Dendritic cell treated with granulocyte-macrophage colony-stimulating factor and Interleukin-4, amounts not matched to agents 40 ng/mL and 50 ng/mL, for 4 days (primary cell): ENCODE measurements at regions not wholly inside any gene's neighbourhood (a gene's known extent, or its start where the extent isn't known, plus 50 kb on each side); places are given as distances from the start of the nearest gene placed in this dataset.
"Not testable (repeated sequence)": the region's sequence is repeated elsewhere in the genome, so short reads cannot be mapped to it uniquely, and the experiment has no call there.

Source experiments
- H3K27ac Mint-ChIP-seq: one replicate; pipeline ENCODE4 v1.8.0; 2022; ENCODE audit warnings: mild to moderate bottlenecking, mixed read lengths
- H3K27me3 Mint-ChIP-seq: one replicate; pipeline ENCODE4 v1.8.0; 2022; ENCODE audit warnings: mild to moderate bottlenecking, mixed read lengths
- H3K36me3 Mint-ChIP-seq: one replicate; pipeline ENCODE4 v1.8.0; 2022; ENCODE audit warnings: low read depth, mixed read lengths
- H3K4me1 Mint-ChIP-seq: one replicate; pipeline ENCODE4 v1.8.0; 2022; ENCODE audit warnings: low read depth, mixed read lengths
- H3K4me3 Mint-ChIP-seq: one replicate; pipeline ENCODE4 v1.8.0; 2022; ENCODE audit warnings: mild to moderate bottlenecking, moderate library complexity, mixed read lengths
- H3K9me3 Mint-ChIP-seq: one replicate; pipeline ENCODE4 v1.8.0; 2022; ENCODE audit warnings: mixed read lengths
- intact Hi-C: fragments of 100-400 bp; cut with micrococcal nuclease; formaldehyde crosslinking; loops from one replicate; pipeline ENCODE4 v1.15.0; 2022

- Mint-ChIP-seq H3K36me3 (no peaks in the 10 kb centered on the region), H3K4me1 (no peaks in the 10 kb centered on the region), H3K27ac (no peak overlapping the region), H3K9me3 (no peaks in the 10 kb centered on the region), H3K27me3 (no peaks in the 10 kb centered on the region), H3K4me3 (no peak overlapping the region)
- intact Hi-C loops = no loop called here
Observed at GRCh38 chr20:5696011-5696559, 54.1 kb upstream of the SHLD1 start.

GRCh38 chr20:5691918-5692618 is 58.1 kb upstream of the SHLD1 start:
- H3K9me3 Mint-ChIP-seq = no peaks in the 10 kb centered on the region
- H3K36me3 Mint-ChIP-seq = no peaks in the 10 kb centered on the region
- H3K27ac Mint-ChIP-seq = no peak overlapping the region
- peaks cover 28% of the 10 kb centered on the region for H3K4me1 Mint-ChIP-seq
- intact Hi-C loops = no loop called here
- H3K27me3 Mint-ChIP-seq = no peaks in the 10 kb centered on the region
- no peak overlapping the region for H3K4me3 Mint-ChIP-seq

GRCh38 chr20:5689463-5689862 is 60.7 kb upstream of the SHLD1 start:
- H3K27ac Mint-ChIP-seq = no peak overlapping the region
- intact Hi-C loops = no loop called here
- peaks cover 37% of the 10 kb centered on the region for H3K4me1 Mint-ChIP-seq
- H3K36me3 Mint-ChIP-seq = no peaks in the 10 kb centered on the region
- no peaks in the 10 kb centered on the region for H3K9me3 Mint-ChIP-seq
- H3K4me3 Mint-ChIP-seq = no peak overlapping the region
- H3K27me3 Mint-ChIP-seq = no peaks in the 10 kb centered on the region

GRCh38 chr20:5688431-5688972 is 61.7 kb upstream of the SHLD1 start:
- Mint-ChIP-seq H3K27ac (peak overlapping the region; percentile 56), H3K9me3 (no peaks in the 10 kb centered on the region), H3K4me3 (no peak overlapping the region)

GRCh38 chr20:5687884-5688283 is 62.3 kb upstream of the SHLD1 start:
- Mint-ChIP-seq H3K4me1 (peaks cover 37% of the 10 kb centered on the region), H3K36me3 (no peaks in the 10 kb centered on the region), H3K4me3 (no peak overlapping the region), H3K27ac (peak overlapping the region; percentile 56), H3K9me3 (no peaks in the 10 kb centered on the region), H3K27me3 (no peaks in the 10 kb centered on the region)
- intact Hi-C loops = no loop called here

More at GRCh38 chr20:5688431-5688972, 61.7 kb upstream of the SHLD1 start:
- no peaks in the 10 kb centered on the region for H3K27me3 Mint-ChIP-seq
- H3K4me1 Mint-ChIP-seq = peaks cover 37% of the 10 kb centered on the region
- intact Hi-C loops = no loop called here
- H3K36me3 Mint-ChIP-seq = no peaks in the 10 kb centered on the region

GRCh38 chr20:5686384-5687105 is 63.7 kb upstream of the SHLD1 start:
- Mint-ChIP-seq H3K27me3 (no peaks in the 10 kb centered on the region), H3K27ac (no peak overlapping the region), H3K4me1 (peaks cover 49% of the 10 kb centered on the region), H3K9me3 (no peaks in the 10 kb centered on the region), H3K4me3 (no peak overlapping the region), H3K36me3 (no peaks in the 10 kb centered on the region)
- intact Hi-C loops = no loop called here

- intact Hi-C loops, H3K36me3 Mint-ChIP-seq, H3K27me3 Mint-ChIP-seq, H3K9me3 Mint-ChIP-seq, H3K4me3 Mint-ChIP-seq: not testable (repeated sequence)
- peak overlapping the region; percentile 15 for H3K27ac Mint-ChIP-seq
- H3K4me1 Mint-ChIP-seq = peaks cover 26% of the 10 kb centered on the region
Observed at GRCh38 chr20:5682556-5682955, 67.6 kb upstream of the SHLD1 start.

GRCh38 chr20:5680192-5680591 is 69.4 kb upstream of the GPCPD1 start:
- no peaks in the 10 kb centered on the region for H3K27me3 Mint-ChIP-seq
- no peak overlapping the region for H3K27ac Mint-ChIP-seq
- peaks cover 12% of the 10 kb centered on the region for H3K4me1 Mint-ChIP-seq
- no peak overlapping the region for H3K4me3 Mint-ChIP-seq
- H3K9me3 Mint-ChIP-seq = no peaks in the 10 kb centered on the region
- intact Hi-C loops = no loop called here
- H3K36me3 Mint-ChIP-seq = no peaks in the 10 kb centered on the region

- no peaks in the 10 kb centered on the region for H3K27me3 Mint-ChIP-seq
- H3K36me3 Mint-ChIP-seq = no peaks in the 10 kb centered on the region
- no peak overlapping the region for H3K4me3 Mint-ChIP-seq
- peaks cover 20% of the 10 kb centered on the region for H3K4me1 Mint-ChIP-seq
- H3K27ac Mint-ChIP-seq = no peak overlapping the region
- intact Hi-C loops = no loop called here
- H3K9me3 Mint-ChIP-seq = no peaks in the 10 kb centered on the region
Observed at GRCh38 chr20:5678777-5679176, 68.0 kb upstream of the GPCPD1 start.

- H3K4me3 Mint-ChIP-seq, H3K9me3 Mint-ChIP-seq, H3K27ac Mint-ChIP-seq, H3K36me3 Mint-ChIP-seq, intact Hi-C loops, H3K27me3 Mint-ChIP-seq: not testable (repeated sequence)
- H3K4me1 Mint-ChIP-seq = peaks cover 20% of the 10 kb centered on the region
Observed at GRCh38 chr20:5677944-5678343, 67.1 kb upstream of the GPCPD1 start.

GRCh38 chr20:5677389-5677788 is 66.6 kb upstream of the GPCPD1 start:
- no peaks in the 10 kb centered on the region for H3K9me3 Mint-ChIP-seq
- no peaks in the 10 kb centered on the region for H3K27me3 Mint-ChIP-seq
- H3K36me3 Mint-ChIP-seq = no peaks in the 10 kb centered on the region
- intact Hi-C loops = no loop called here
- peaks cover 16% of the 10 kb centered on the region for H3K4me1 Mint-ChIP-seq
- H3K27ac Mint-ChIP-seq = peak overlapping the region; percentile 25
- no peak overlapping the region for H3K4me3 Mint-ChIP-seq

- Mint-ChIP-seq H3K4me1 (peaks cover 26% of the 10 kb centered on the region), H3K9me3 (no peaks in the 10 kb centered on the region), H3K27me3 (no peaks in the 10 kb centered on the region), H3K36me3 (no peaks in the 10 kb centered on the region), H3K27ac (peak overlapping the region; percentile 70), H3K4me3 (no peak overlapping the region)
- intact Hi-C loops = loop anchor here (2.0 kb wide), 1 partner anchor 17 kb away; no protein-coding TSS in a partner anchor
Observed at GRCh38 chr20:5675103-5676091, 64.6 kb upstream of the GPCPD1 start.

- no peak overlapping the region for H3K4me3 Mint-ChIP-seq
- intact Hi-C loops = loop anchor here (2.0 to 5.0 kb wide), 2 partner anchors 15 to 78 kb away; partner anchors contain the start of gene SHLD1
- no peaks in the 10 kb centered on the region for H3K9me3 Mint-ChIP-seq
- peak overlapping the region; percentile 70 for H3K27ac Mint-ChIP-seq
- no peaks in the 10 kb centered on the region for H3K36me3 Mint-ChIP-seq
- no peaks in the 10 kb centered on the region for H3K27me3 Mint-ChIP-seq
- H3K4me1 Mint-ChIP-seq = peaks cover 35% of the 10 kb centered on the region
Observed at GRCh38 chr20:5674176-5674660, 63.4 kb upstream of the GPCPD1 start.
